PC-3 (cell line): ENCODE measurements at regions not wholly inside any gene's neighbourhood (a gene's known extent, or its start where the extent isn't known, plus 50 kb on each side); places are given as distances from the start of the nearest gene placed in this dataset.

ENCODE experiments used
- ATAC-seq: fragments of 200-7000 bp; cut with Tn5 transposase; 2 replicates; pipeline ENCODE4 v1.9.1; 2020; ENCODE audit warnings: mild to moderate bottlenecking, moderate library complexity
- BruUV-seq: library from RNA; stranded (reverse); fragments of 400-500 nt; replicated peaks from 2 replicates; lab custom pipeline; 2021; lab: Mats Ljungman, UMichigan
- CTCF ChIA-PET: fragments of 300-600 bp; sonication (Branson Sonifier 250); formaldehyde crosslinking; loops from one replicate; lab custom pipeline; 2022; ENCODE audit warnings: antibody characterized with exemption; lab: Charles Lee
- POLR2A ChIA-PET: fragments of 300-600 bp; sonication (Branson Sonifier 250); formaldehyde crosslinking; loops from one replicate; lab custom pipeline; 2022; ENCODE audit warnings: antibody characterized with exemption; ENCODE audit not compliant: unreplicated experiment; lab: Charles Lee
- DNase-seq: peaks from one replicate; pipeline ENCODE4 v3.0.0-alpha.2; 2015
- H2AFZ ChIP-seq: fragments of 300-600 bp; sonication (generic); 2 replicates; pipeline ENCODE4 v1.6.0; 2016; ENCODE audit warnings: antibody characterized with exemption, low read length
- H3F3A ChIP-seq: fragments of 300-600 bp; sonication (generic); one replicate; pipeline ENCODE4 v1.6.0; 2017; ENCODE audit warnings: antibody characterized with exemption, low read length, control low read depth, mild to moderate bottlenecking; ENCODE audit not compliant: unreplicated experiment
- H3K27ac ChIP-seq: fragments of 300-600 bp; sonication (generic); 2 replicates; pipeline ENCODE4 v1.5.1; 2016; ENCODE audit warnings: mild to moderate bottlenecking, low read length
- H3K27me3 ChIP-seq: fragments of 300-600 bp; sonication (generic); 2 replicates; pipeline ENCODE4 v1.6.1; 2016; ENCODE audit warnings: low read length, mixed read lengths
- H3K36me3 ChIP-seq: fragments of 300-600 bp; sonication (generic); 2 replicates; pipeline ENCODE4 v1.6.1; 2016; ENCODE audit warnings: low read depth, mixed run types, low read length, mixed read lengths
- H3K4me1 ChIP-seq: fragments of 300-600 bp; sonication (generic); 2 replicates; pipeline ENCODE4 v1.5.1; 2016; ENCODE audit warnings: low read length; ENCODE audit not compliant: insufficient read depth
- H3K4me2 ChIP-seq: fragments of 300-600 bp; sonication (generic); 2 replicates; pipeline ENCODE4 v1.6.0; 2016; ENCODE audit warnings: low read length
- H3K4me3 ChIP-seq: fragments of 300-600 bp; sonication (generic); 2 replicates; pipeline ENCODE4 v1.5.1; 2016; ENCODE audit warnings: mild to moderate bottlenecking, low read length, mixed read lengths
- H3K79me2 ChIP-seq: fragments of 300-600 bp; sonication (generic); 2 replicates; pipeline ENCODE4 v1.6.1; 2017; ENCODE audit warnings: low read length, mixed read lengths
- H3K9ac ChIP-seq: fragments of 300-600 bp; sonication (generic); 2 replicates; pipeline ENCODE4 v1.6.0; 2016; ENCODE audit warnings: mild to moderate bottlenecking, low read length
- H3K9me2 ChIP-seq: fragments of 300-600 bp; sonication (generic); replicated peaks from 2 replicates; pipeline ENCODE4 v1.6.1; 2016; ENCODE audit warnings: mixed run types, low read length, mixed read lengths
- H3K9me3 ChIP-seq: fragments of 300-600 bp; sonication (generic); 2 replicates; pipeline ENCODE4 v1.6.1; 2016; ENCODE audit warnings: low read length, mixed read lengths
- H4K20me1 ChIP-seq: fragments of 300-600 bp; sonication (generic); 2 replicates; pipeline ENCODE4 v1.6.1; 2016; ENCODE audit warnings: low read length, mixed read lengths
- CTCF ChIP-seq: fragments of 300-600 bp; sonication (generic); conservative IDR thresholded peaks from 2 replicates; pipeline ENCODE4 v1.5.1; 2017; ENCODE audit warnings: antibody characterized with exemption, low read depth, mild to moderate bottlenecking, low read length
- EZH2 ChIP-seq: fragments of 300-600 bp; sonication (generic); IDR thresholded peaks from one replicate; pipeline ENCODE4 v1.6.1; 2017; ENCODE audit warnings: antibody characterized with exemption, mild to moderate bottlenecking, low read length; ENCODE audit not compliant: unreplicated experiment
- EZH2phosphoT487 ChIP-seq: fragments of 300-600 bp; sonication (generic); IDR thresholded peaks from 2 replicates; pipeline ENCODE4 v1.6.1; 2018; ENCODE audit warnings: mild to moderate bottlenecking, antibody characterized with exemption, low read length, borderline replicate concordance
- intact Hi-C: fragments of 100-400 bp; cut with micrococcal nuclease; formaldehyde crosslinking; loops from 2 replicates; pipeline ENCODE4 v1.9.0; 2023

GRCh38 chr14:95815226-95815690, 61.4 kb upstream of the TUNAR start:
- no peak for TF ChIP-seq CTCF
- TF ChIP-seq EZH2: no peak
- TF ChIP-seq EZH2phosphoT487: no peak
- Histone ChIP-seq H3K9me3 (no peaks in the 10 kb centered on the region), H4K20me1 (no peaks in the 10 kb centered on the region), H2AFZ (no peak overlapping the region), H3K9me2 (no peaks in the 10 kb centered on the region), H3F3A (no peaks in the 10 kb centered on the region), H3K27me3 (0 out of 2 replicates have a peak, but pooled peaks cover 5% of the 10 kb centered on the region), H3K4me2 (no peak overlapping the region), H3K4me1 (no peaks in the 10 kb centered on the region), H3K27ac (no peak overlapping the region), H3K9ac (no peak overlapping the region), H3K4me3 (no peak overlapping the region), H3K79me2 (no peaks in the 10 kb centered on the region), H3K36me3 (no peaks in the 10 kb centered on the region)
- BruUV-seq: no TSS peak
- intact Hi-C loops: no loop called here
- ChIA-PET CTCF (no interaction called here), POLR2A (no interaction called here)
- no peak for DNase-seq
- ATAC-seq: no peak

GRCh38 chr14:95814363-95815225, 62.0 kb upstream of the TUNAR start:
- no peak for DNase-seq
- ChIA-PET POLR2A (no interaction called here), CTCF (no interaction called here)
- intact Hi-C loops: no loop called here
- Histone ChIP-seq H3F3A (no peaks in the 10 kb centered on the region), H3K4me2 (no peak overlapping the region), H3K9me3 (no peaks in the 10 kb centered on the region), H3K36me3 (no peaks in the 10 kb centered on the region), H3K79me2 (no peaks in the 10 kb centered on the region), H4K20me1 (no peaks in the 10 kb centered on the region), H3K27ac (no peak overlapping the region), H3K27me3 (0 out of 2 replicates have a peak, but pooled peaks cover 5% of the 10 kb centered on the region), H3K9ac (no peak overlapping the region), H2AFZ (no peak overlapping the region), H3K4me3 (no peak overlapping the region), H3K9me2 (no peaks in the 10 kb centered on the region), H3K4me1 (no peaks in the 10 kb centered on the region)
- ATAC-seq: no peak
- TF ChIP-seq CTCF: no peak
- TF ChIP-seq EZH2phosphoT487: no peak
- TF ChIP-seq EZH2: no peak
- no TSS peak for BruUV-seq

GRCh38 chr14:95811813-95812212, 64.8 kb upstream of the TUNAR start:
- H3K27ac ChIP-seq: no peak overlapping the region
- no peaks in the 10 kb centered on the region for H3F3A ChIP-seq
- no peak for TF ChIP-seq EZH2phosphoT487
- POLR2A ChIA-PET: no interaction called here
- no peaks in the 10 kb centered on the region for H3K36me3 ChIP-seq
- H3K9me2 ChIP-seq: no peaks in the 10 kb centered on the region
- intact Hi-C loops: no loop called here
- H3K9ac ChIP-seq: no peak overlapping the region
- CTCF ChIA-PET: no interaction called here
- no peak overlapping the region for H2AFZ ChIP-seq
- H3K4me1 ChIP-seq: no peaks in the 10 kb centered on the region
- no TSS peak for BruUV-seq
- no peaks in the 10 kb centered on the region for H4K20me1 ChIP-seq
- no peak for DNase-seq
- H3K4me2 ChIP-seq: no peak overlapping the region
- H3K27me3 ChIP-seq: 0 out of 2 replicates have a peak, but pooled peaks cover 5% of the 10 kb centered on the region
- no peaks in the 10 kb centered on the region for H3K9me3 ChIP-seq
- no peak overlapping the region for H3K4me3 ChIP-seq
- ATAC-seq: no peak
- H3K79me2 ChIP-seq: no peaks in the 10 kb centered on the region
